DOHH2 (cell line): ENCODE measurements at regions not wholly inside any gene's neighbourhood (a gene's known extent, or its start where the extent isn't known, plus 50 kb on each side); places are given as distances from the start of the nearest gene placed in this dataset.

Experiments
- H3F3A ChIP-seq: fragments of 200-600 bp; sonication (generic), shearing (Covaris generic); 2 replicates; pipeline ENCODE4 v1.6.0; 2016; ENCODE audit warnings: antibody characterized with exemption, mild to moderate bottlenecking; ENCODE audit not compliant: control insufficient read depth, insufficient read depth
- H3K27ac ChIP-seq: fragments of 200-600 bp; sonication (generic); 2 replicates; pipeline ENCODE4 v1.5.1; 2014; ENCODE audit warnings: low read depth, mild to moderate bottlenecking, low read length, moderate library complexity
- H3K27me3 ChIP-seq: fragments of 200-600 bp; sonication (generic); 2 replicates; pipeline ENCODE4 v1.6.1; 2014; ENCODE audit warnings: mild to moderate bottlenecking, low read length, mixed read lengths; ENCODE audit not compliant: control insufficient read depth
- H3K36me3 ChIP-seq: fragments of 200-600 bp; sonication (generic); 2 replicates; pipeline ENCODE4 v1.6.1; 2014; ENCODE audit warnings: mild to moderate bottlenecking, low read length, moderate library complexity, mixed read lengths; ENCODE audit not compliant: control insufficient read depth
- H3K4me1 ChIP-seq: fragments of 200-600 bp; sonication (generic); 2 replicates; pipeline ENCODE4 v1.6.1; 2014; ENCODE audit warnings: mild to moderate bottlenecking, low read length, mixed read lengths; ENCODE audit not compliant: control insufficient read depth
- H3K4me2 ChIP-seq: fragments of 200-600 bp; sonication (generic); 2 replicates; pipeline ENCODE4 v1.6.0; 2014; ENCODE audit warnings: mild to moderate bottlenecking, low read length, moderate library complexity
- H3K4me3 ChIP-seq: fragments of 200-600 bp; sonication (generic); 2 replicates; pipeline ENCODE4 v1.5.1; 2014; ENCODE audit warnings: mild to moderate bottlenecking, low read length, mixed read lengths
- H3K79me2 ChIP-seq: fragments of 200-600 bp; sonication (generic); 2 replicates; pipeline ENCODE4 v1.6.1; 2014; ENCODE audit warnings: mild to moderate bottlenecking, low read length, mixed read lengths; ENCODE audit not compliant: control insufficient read depth
- H3K9me2 ChIP-seq: fragments of 200-600 bp; sonication (generic); replicated peaks from 2 replicates; pipeline ENCODE4 v1.6.1; 2014; ENCODE audit warnings: mild to moderate bottlenecking, low read length, mixed read lengths; ENCODE audit not compliant: control insufficient read depth
- H3K9me3 ChIP-seq: fragments of 200-600 bp; sonication (generic); 2 replicates; pipeline ENCODE4 v1.6.1; 2014; ENCODE audit warnings: antibody characterized with exemption, low read length, mixed read lengths; ENCODE audit not compliant: control insufficient read depth, insufficient read depth
- H4K20me1 ChIP-seq: fragments of 200-600 bp; sonication (generic); 2 replicates; pipeline ENCODE4 v1.6.0; 2014; ENCODE audit warnings: low read depth, mild to moderate bottlenecking, antibody characterized with exemption, low read length, moderate library complexity; ENCODE audit not compliant: control insufficient read depth, insufficient read depth
- EZH2phosphoT487 ChIP-seq: fragments of 200-600 bp; sonication (generic); IDR thresholded peaks from 2 replicates; pipeline ENCODE4 v1.6.1; 2017; ENCODE audit warnings: borderline replicate concordance, mild to moderate bottlenecking, antibody characterized with exemption, low read length, moderate library complexity, mixed read lengths
- TF ChIP-seq, protein P1 (sequence below): fragments of 200-600 bp; sonication (generic); IDR thresholded peaks from one replicate; pipeline ENCODE4 v1.5.1; 2014; ENCODE audit warnings: antibody characterized with exemption, mild to moderate bottlenecking, low read depth, low read length; ENCODE audit not compliant: poor library complexity, severe bottlenecking

DNA sequence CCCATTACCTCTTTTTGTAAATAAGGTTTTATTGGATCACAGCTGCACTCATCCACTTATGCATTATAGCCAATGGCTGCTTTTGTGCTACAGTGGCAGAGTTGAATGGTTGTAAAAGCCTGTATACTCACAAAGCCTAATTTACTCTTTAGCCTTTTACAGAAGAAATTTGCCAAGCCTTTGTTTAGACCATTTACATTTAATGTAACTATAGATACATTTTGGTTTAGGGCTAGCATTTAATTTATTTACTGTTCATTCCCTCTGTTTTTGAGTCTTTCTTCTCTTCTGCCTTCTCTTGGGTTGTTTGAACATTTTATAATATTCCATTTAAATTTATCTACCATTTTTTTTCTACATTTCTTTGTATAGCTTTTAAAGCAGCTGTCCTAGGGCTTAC is 217.1 kb upstream of the AMIGO2 start:
- Histone ChIP-seq H3K4me3 (no peak overlapping the region), H3K9me2 (no peaks in the 10 kb centered on the region), H3K36me3 (no peaks in the 10 kb centered on the region), H4K20me1 (no peaks in the 10 kb centered on the region), H3K27ac (no peak overlapping the region), H3K79me2 (no peaks in the 10 kb centered on the region), H3F3A (no peaks in the 10 kb centered on the region), H3K9me3 (no peaks in the 10 kb centered on the region), H3K4me1 (peaks cover 26% of the 10 kb centered on the region), H3K4me2 (no peak overlapping the region), H3K27me3 (no peaks in the 10 kb centered on the region)
- TF ChIP-seq EZH2phosphoT487: no peak
- TF ChIP-seq, protein P1, sequence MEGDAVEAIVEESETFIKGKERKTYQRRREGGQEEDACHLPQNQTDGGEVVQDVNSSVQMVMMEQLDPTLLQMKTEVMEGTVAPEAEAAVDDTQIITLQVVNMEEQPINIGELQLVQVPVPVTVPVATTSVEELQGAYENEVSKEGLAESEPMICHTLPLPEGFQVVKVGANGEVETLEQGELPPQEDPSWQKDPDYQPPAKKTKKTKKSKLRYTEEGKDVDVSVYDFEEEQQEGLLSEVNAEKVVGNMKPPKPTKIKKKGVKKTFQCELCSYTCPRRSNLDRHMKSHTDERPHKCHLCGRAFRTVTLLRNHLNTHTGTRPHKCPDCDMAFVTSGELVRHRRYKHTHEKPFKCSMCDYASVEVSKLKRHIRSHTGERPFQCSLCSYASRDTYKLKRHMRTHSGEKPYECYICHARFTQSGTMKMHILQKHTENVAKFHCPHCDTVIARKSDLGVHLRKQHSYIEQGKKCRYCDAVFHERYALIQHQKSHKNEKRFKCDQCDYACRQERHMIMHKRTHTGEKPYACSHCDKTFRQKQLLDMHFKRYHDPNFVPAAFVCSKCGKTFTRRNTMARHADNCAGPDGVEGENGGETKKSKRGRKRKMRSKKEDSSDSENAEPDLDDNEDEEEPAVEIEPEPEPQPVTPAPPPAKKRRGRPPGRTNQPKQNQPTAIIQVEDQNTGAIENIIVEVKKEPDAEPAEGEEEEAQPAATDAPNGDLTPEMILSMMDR: no peak

DNA sequence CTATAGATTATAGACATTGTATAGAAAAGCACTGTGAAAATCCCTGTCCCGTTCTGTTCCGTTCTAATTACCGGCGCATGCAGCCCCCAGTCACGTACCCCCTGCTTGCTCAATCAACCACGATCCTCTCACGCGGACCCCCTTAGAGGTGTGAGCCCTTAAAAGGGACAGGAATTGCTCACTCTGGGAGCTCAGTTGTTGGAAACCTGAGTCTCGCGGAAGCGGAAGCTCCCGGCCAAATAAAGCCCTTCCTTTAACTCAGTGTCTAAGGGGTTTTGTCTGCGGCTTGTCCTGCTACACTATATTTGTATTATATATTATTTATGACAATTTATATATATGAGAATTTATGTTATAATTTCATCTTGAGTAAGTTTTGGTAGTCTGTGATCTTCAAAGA is 213.6 kb upstream of the AMIGO2 start:
- Histone ChIP-seq H3K27me3 (no peaks in the 10 kb centered on the region), H4K20me1 (no peaks in the 10 kb centered on the region)

DNA sequence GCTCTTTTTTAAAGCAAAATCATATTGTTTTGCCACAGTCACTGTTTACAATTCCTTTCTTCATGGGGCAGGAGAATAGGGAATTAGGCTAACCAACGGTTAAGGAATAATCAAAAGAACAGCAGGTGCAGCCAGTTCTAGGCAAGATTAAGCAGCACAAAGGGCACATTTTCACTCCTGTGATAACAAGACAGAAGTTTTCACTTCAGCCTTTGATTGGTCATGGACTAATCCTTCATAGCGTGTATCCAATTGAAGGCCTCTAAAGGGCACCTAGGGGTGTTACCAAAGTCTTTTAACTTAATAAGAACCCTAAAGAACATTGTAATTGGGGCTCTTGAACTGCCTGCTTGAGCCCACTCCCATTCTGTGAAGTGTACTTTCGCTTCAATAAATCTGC is 206.9 kb upstream of the AMIGO2 start:
- H3K27ac ChIP-seq: no peak overlapping the region
- TF ChIP-seq, protein P1: no peak
- no peak for TF ChIP-seq EZH2phosphoT487
- H3K27me3 ChIP-seq: no peaks in the 10 kb centered on the region
- H3K4me3 ChIP-seq: no peak overlapping the region
- no peaks in the 10 kb centered on the region for H3K36me3 ChIP-seq
- no peak overlapping the region for H3K4me2 ChIP-seq
- no peaks in the 10 kb centered on the region for H3K9me3 ChIP-seq
- no peaks in the 10 kb centered on the region for H3F3A ChIP-seq
- H3K9me2 ChIP-seq: no peaks in the 10 kb centered on the region
- H3K4me1 ChIP-seq: no peaks in the 10 kb centered on the region
- no peaks in the 10 kb centered on the region for H4K20me1 ChIP-seq
- no peaks in the 10 kb centered on the region for H3K79me2 ChIP-seq

More for the DNA sequence above, 213.6 kb upstream of the AMIGO2 start:
- Histone ChIP-seq H3K79me2 (no peaks in the 10 kb centered on the region), H3K27ac (no peak overlapping the region), H3K4me3 (no peak overlapping the region), H3K9me2 (no peaks in the 10 kb centered on the region), H3K36me3 (no peaks in the 10 kb centered on the region), H3K9me3 (no peaks in the 10 kb centered on the region), H3F3A (no peaks in the 10 kb centered on the region), H3K4me2 (no peak overlapping the region), H3K4me1 (peaks cover 3% of the 10 kb centered on the region)
- TF ChIP-seq, protein P1: no peak
- TF ChIP-seq EZH2phosphoT487: no peak
